Adrenal gland (tissue), 9 donors: ENCODE measurements at regions not wholly inside any gene's neighbourhood (a gene's known extent, or its start where the extent isn't known, plus 50 kb on each side); places are given as distances from the start of the nearest gene placed in this dataset.
A peak's percentile ranks its signal among the peaks of the same experiment; 100 is the strongest.

ENCODE experiments used
- DNase-seq, 7 donors: peaks; one replicate each; pipeline ENCODE4 v3.0.0-alpha.2; 2019 to 2020
- H3K27ac ChIP-seq, 5 donors: fragments of 200-600 bp; sonication (generic) in 4 of 5; 1 replicate in 3 of 5; 2 replicates in 2 of 5; pipeline versions ENCODE4 v1.5.1 to v1.8.0; 2016 to 2020; ENCODE audit warnings: mild to moderate bottlenecking in 1 of 5
- H3K27me3 ChIP-seq: fragments of 200-600 bp; 2 replicates; pipeline ENCODE4 v1.8.0; 2021
- H3K36me3 ChIP-seq, 2 donors: fragments of 200-600 bp; replicated peaks in 1 of 2; 1 replicate in 1 of 2; 2 replicates in 1 of 2; pipeline versions ENCODE4 v1.5.1 to v1.8.0; 2018 to 2022
- H3K4me1 ChIP-seq, 2 donors: fragments of 200-600 bp; replicated peaks in 1 of 2; 1 replicate in 1 of 2; 2 replicates in 1 of 2; pipeline versions ENCODE4 v1.5.1 to v1.8.0; 2018 to 2021
- H3K4me3 ChIP-seq, 4 donors: fragments of 200-600 bp; sonication (generic) in 3 of 4; one replicate each; pipeline ENCODE4 v1.5.1; 2016 to 2018
- H3K9me3 ChIP-seq, 3 donors: fragments of 200-600 bp; sonication (generic) in 1 of 3; replicated peaks in 1 of 3; 1 replicate in 2 of 3; 2 replicates in 1 of 3; pipeline versions ENCODE4 v1.5.1 to v1.8.0; 2016 to 2021
- CTCF ChIP-seq, 6 experiments: fragments of 450-650 bp in 4 of 6; fragments of 200-600 bp in 2 of 6; sonication (generic) in 1 of 6; IDR thresholded peaks; 1 replicate in 5 of 6; 2 replicates in 1 of 6; pipeline versions ENCODE4 v1.5.1 to v1.8.0; 2016 to 2021; ENCODE audit warnings: antibody characterized with exemption in 6 of 6, mild to moderate bottlenecking in 2 of 6, moderate library complexity in 1 of 6
- POLR2A ChIP-seq, 2 donors: fragments of 450-650 bp; IDR thresholded peaks; one replicate each; pipeline ENCODE4 v1.6.1; 2017; ENCODE audit warnings: antibody characterized with exemption in 2 of 2, mild to moderate bottlenecking in 2 of 2, moderate library complexity in 1 of 2
- WGBS, 4 donors: extraction: QIAGEN DNeasy Blood & Tissue Kit in 2 of 4; methylation state at CpG; one replicate each; pipeline versions ENCODE4 v1.1.5 to v1.1.7; 2013 to 2017; 5-methylcytosine and 5-hydroxymethylcytosine counted together
- intact Hi-C, 2 donors: fragments of 100-400 bp; cut with DNase I; formaldehyde crosslinking; loops; one replicate each; pipeline versions ENCODE4 v1.14.1 to v1.15.0; 2022 to 2023
- donor health status: healthy with polysubstance abuse.
- donor health status: Bipolar disorder and iron deficiency.
- donor health status: DM: yes; HTN: yes; CAD: no.
- donor health status: DM: no; HTN: no; CAD: no.
- donor health status: DM: no; HTN: no; CAD: no.

GRCh38 chr6:11324453-11325015 lies 92.1 kb upstream of the NEDD9 start:
- Histone ChIP-seq H3K9me3 (no peaks in the 10 kb centered on the region), H3K27ac (no peak overlapping the region), H3K4me3 (no peak overlapping the region), H3K4me1 (no peaks in the 10 kb centered on the region), H3K27me3 (no peaks in the 10 kb centered on the region), H3K36me3 (no peaks in the 10 kb centered on the region)
- WGBS, 4 donors: 84 to 94% (median 93%) methylated on average over 6 of the region's 6 CpGs
- DNase-seq: no peak
- TF ChIP-seq POLR2A (IDR thresholded peaks at IDR 0.05): no peak
- no peak for TF ChIP-seq CTCF (IDR thresholded peaks at IDR 0.05)
- intact Hi-C loops: no loop called here

- intact Hi-C loops: no loop called here
- no peaks in the 10 kb centered on the region for H3K9me3 ChIP-seq
- DNase-seq: peak in 6 of 7 donors; percentile 17 to 80 (median 56)
- H3K36me3 ChIP-seq: no peaks in the 10 kb centered on the region
- TF ChIP-seq CTCF (IDR thresholded peaks at IDR 0.05) (no peak), POLR2A (IDR thresholded peaks at IDR 0.05) (no peak)
- peak overlapping the region in 1 of 5 donors; percentile 55 for H3K27ac ChIP-seq
- no peaks in the 10 kb centered on the region for H3K27me3 ChIP-seq
- H3K4me3 ChIP-seq: no peak overlapping the region
- 82 to 85% (median 84%) methylated on average over 14 to 16 of the region's 16 CpGs for WGBS, 4 donors
- H3K4me1 ChIP-seq: peaks cover 0 to 3% of the 10 kb centered on the region in 2 donors
These were observed 91.4 kb upstream of the NEDD9 start for GRCh38 chr6:11323666-11324452.

- 87 to 91% (median 89%) methylated on average over 7 to 8 of the region's 8 CpGs for WGBS, 4 donors
These were observed 89.9 kb upstream of the NEDD9 start for GRCh38 chr6:11322252-11322885.

More at GRCh38 chr6:11322252-11322885, 89.9 kb upstream of the NEDD9 start:
- no peak overlapping the region for H3K27ac ChIP-seq
- no peaks in the 10 kb centered on the region for H3K36me3 ChIP-seq
- H3K4me3 ChIP-seq: no peak overlapping the region
- H3K9me3 ChIP-seq: no peaks in the 10 kb centered on the region
- DNase-seq: no peak
- intact Hi-C loops: no loop called here
- TF ChIP-seq CTCF (IDR thresholded peaks at IDR 0.05) (no peak), POLR2A (IDR thresholded peaks at IDR 0.05) (no peak)
- H3K27me3 ChIP-seq: no peaks in the 10 kb centered on the region
- H3K4me1 ChIP-seq: peaks cover 0 to 15% of the 10 kb centered on the region in 2 donors
